Natural killer cell (primary cell): ENCODE measurements at regions not wholly inside any gene's neighbourhood (a gene's known extent, or its start where the extent isn't known, plus 50 kb on each side); places are given as distances from the start of the nearest gene placed in this dataset.

ENCODE experiments used
- ATAC-seq, 3 donors: fragments of 150-1000 bp in 2 of 3; fragments of 200-7000 bp in 1 of 3; cut with Tn5 transposase; 1 replicate in 1 of 3; 2 replicates in 2 of 3; pipeline ENCODE4 v1.10.0; 2021; ENCODE audit warnings: mild to moderate bottlenecking in 2 of 3, moderate library complexity in 2 of 3
- DNase-seq, 2 donors: peaks; one replicate each; pipeline versions ENCODE4 v3.0.0 to v3.0.0-alpha.2; 2013 to 2021; ENCODE audit warnings: mixed read lengths in 1 of 2
- H3K27ac ChIP-seq: one replicate; pipeline ENCODE4 v1.5.1; 2013; ENCODE audit warnings: mild to moderate bottlenecking, low read length
- H3K27me3 ChIP-seq: one replicate; pipeline ENCODE4 v1.6.1; 2013; ENCODE audit warnings: low read length; ENCODE audit not compliant: control insufficient read depth, insufficient read depth
- H3K36me3 ChIP-seq: one replicate; pipeline ENCODE4 v1.6.1; 2013; ENCODE audit warnings: low read length; ENCODE audit not compliant: control insufficient read depth, insufficient read depth
- H3K4me1 ChIP-seq: one replicate; pipeline ENCODE4 v1.6.1; 2013; ENCODE audit warnings: low read length; ENCODE audit not compliant: control insufficient read depth, insufficient read depth
- H3K4me3 ChIP-seq: one replicate; pipeline ENCODE4 v1.5.1; 2013; ENCODE audit warnings: low read length
- H3K9me3 ChIP-seq: one replicate; pipeline ENCODE4 v1.6.1; 2013; ENCODE audit warnings: low read length; ENCODE audit not compliant: control insufficient read depth, insufficient read depth
- H3K27ac Mint-ChIP-seq, 2 donors: one replicate each; pipeline ENCODE4 v1.8.0; 2022; ENCODE audit warnings: mild to moderate bottlenecking in 2 of 2, mixed read lengths in 2 of 2, moderate library complexity in 1 of 2
- H3K27me3 Mint-ChIP-seq, 2 donors: one replicate each; pipeline ENCODE4 v1.8.0; 2022; ENCODE audit warnings: low read depth in 2 of 2, mixed read lengths in 2 of 2
- H3K36me3 Mint-ChIP-seq: one replicate; pipeline ENCODE4 v1.8.0; 2022; ENCODE audit warnings: mixed read lengths
- H3K4me1 Mint-ChIP-seq, 2 donors: one replicate each; pipeline ENCODE4 v1.8.0; 2022; ENCODE audit warnings: mixed read lengths in 2 of 2
- H3K4me3 Mint-ChIP-seq: one replicate; pipeline ENCODE4 v1.8.0; 2022; ENCODE audit warnings: mild to moderate bottlenecking, moderate library complexity, mixed read lengths
- H3K9me3 Mint-ChIP-seq, 2 donors: one replicate each; pipeline ENCODE4 v1.8.0; 2022; ENCODE audit warnings: mixed read lengths in 2 of 2
- CTCF ChIP-seq: fragments of 200-600 bp; IDR thresholded peaks from one replicate; pipeline ENCODE4 v1.8.0; 2022; ENCODE audit warnings: antibody characterized with exemption
- WGBS: methylation state at CpG from one replicate; pipeline ENCODE4 v1.1.7; 2013; ENCODE audit warnings: missing lambda C conversion rate; ENCODE audit not compliant: insufficient coverage; 5-methylcytosine and 5-hydroxymethylcytosine counted together
- intact Hi-C: fragments of 100-400 bp; cut with micrococcal nuclease; formaldehyde crosslinking; loops from one replicate; pipeline ENCODE4 v1.14.2; 2022

GRCh38 chr5:23204111-23204510 is 303.3 kb upstream of the PRDM9 start:
- H3K27me3 Mint-ChIP-seq, result no peaks in the 10 kb centered on the region
- no peak for DNase-seq
- Histone ChIP-seq H3K9me3 (no peaks in the 10 kb centered on the region), H3K27ac (no peak overlapping the region), H3K4me3 (no peak overlapping the region), H3K27me3 (no peaks in the 10 kb centered on the region), H3K4me1 (no peaks in the 10 kb centered on the region), H3K36me3 (no peaks in the 10 kb centered on the region)
- intact Hi-C loops, result no loop called here
- H3K4me3 Mint-ChIP-seq, result no peak overlapping the region
- H3K36me3 Mint-ChIP-seq, result peaks cover 20% of the 10 kb centered on the region
- no peaks in the 10 kb centered on the region for H3K4me1 Mint-ChIP-seq
- ATAC-seq, result no peak
- no peak for TF ChIP-seq CTCF
- H3K9me3 Mint-ChIP-seq, result peaks cover 8 to 12% of the 10 kb centered on the region in 2 donors
- H3K27ac Mint-ChIP-seq, result no peak overlapping the region

GRCh38 chr5:23169660-23170416 is 316.7 kb upstream of the CDH12 start:
- Histone ChIP-seq H3K9me3 (no peaks in the 10 kb centered on the region), H3K4me1 (no peaks in the 10 kb centered on the region), H3K27ac (no peak overlapping the region), H3K27me3 (no peaks in the 10 kb centered on the region), H3K4me3 (no peak overlapping the region), H3K36me3 (no peaks in the 10 kb centered on the region)
- Mint-ChIP-seq H3K36me3 (no peaks in the 10 kb centered on the region), H3K4me1 (no peaks in the 10 kb centered on the region), H3K9me3 (peaks cover 14 to 24% of the 10 kb centered on the region in 2 donors), H3K27ac (no peak overlapping the region), H3K4me3 (no peak overlapping the region), H3K27me3 (no peaks in the 10 kb centered on the region)
- 74% methylated on average over 6 of the region's 7 CpGs for WGBS
- DNase-seq (no peak), ATAC-seq (no peak)
- intact Hi-C loops, result no loop called here
- TF ChIP-seq CTCF, result no peak

- ATAC-seq (no peak), DNase-seq (no peak)
- Histone ChIP-seq H3K27ac (no peak overlapping the region), H3K36me3 (no peaks in the 10 kb centered on the region), H3K4me3 (no peak overlapping the region), H3K9me3 (no peaks in the 10 kb centered on the region), H3K27me3 (no peaks in the 10 kb centered on the region), H3K4me1 (no peaks in the 10 kb centered on the region)
- no peak for TF ChIP-seq CTCF
- Mint-ChIP-seq H3K4me1 (no peaks in the 10 kb centered on the region), H3K9me3 (peaks cover 14 to 15% of the 10 kb centered on the region in 2 donors), H3K4me3 (no peak overlapping the region), H3K36me3 (no peaks in the 10 kb centered on the region), H3K27me3 (no peaks in the 10 kb centered on the region), H3K27ac (no peak overlapping the region)
- intact Hi-C loops, result no loop called here
Observed at GRCh38 chr5:23164971-23165370, 311.8 kb upstream of the CDH12 start.

- no peak overlapping the region for H3K4me3 ChIP-seq
- 89% methylated on average over 2 of the region's 2 CpGs for WGBS
- DNase-seq, result no peak
- H3K9me3 Mint-ChIP-seq, result peaks cover 3 to 11% of the 10 kb centered on the region in 2 donors
- no peak overlapping the region for H3K27ac ChIP-seq
- intact Hi-C loops, result no loop called here
- no peak for ATAC-seq
- no peak overlapping the region for H3K27ac Mint-ChIP-seq
- no peaks in the 10 kb centered on the region for H3K27me3 Mint-ChIP-seq
- H3K4me3 Mint-ChIP-seq, result no peak overlapping the region
- H3K9me3 ChIP-seq, result no peaks in the 10 kb centered on the region
- TF ChIP-seq CTCF, result no peak
- H3K36me3 Mint-ChIP-seq, result no peaks in the 10 kb centered on the region
- no peaks in the 10 kb centered on the region for H3K4me1 ChIP-seq
- H3K27me3 ChIP-seq, result no peaks in the 10 kb centered on the region
- no peaks in the 10 kb centered on the region for H3K4me1 Mint-ChIP-seq
- no peaks in the 10 kb centered on the region for H3K36me3 ChIP-seq
Observed at GRCh38 chr5:23158179-23158578, 305.0 kb upstream of the CDH12 start.
